ENCODE measurements at regions not wholly inside any gene's neighbourhood (a gene's known extent, or its start where the extent isn't known, plus 50 kb on each side); places are given as distances from the start of the nearest gene placed in this dataset.

- no peak for DNase-seq (ENCODE audit: low read depth in 4 of 4, low spot score in 2 of 4)
These were observed 534.8 kb downstream of the BMP2 start for GRCh38 chr20:7302250-7302649.

DNA sequence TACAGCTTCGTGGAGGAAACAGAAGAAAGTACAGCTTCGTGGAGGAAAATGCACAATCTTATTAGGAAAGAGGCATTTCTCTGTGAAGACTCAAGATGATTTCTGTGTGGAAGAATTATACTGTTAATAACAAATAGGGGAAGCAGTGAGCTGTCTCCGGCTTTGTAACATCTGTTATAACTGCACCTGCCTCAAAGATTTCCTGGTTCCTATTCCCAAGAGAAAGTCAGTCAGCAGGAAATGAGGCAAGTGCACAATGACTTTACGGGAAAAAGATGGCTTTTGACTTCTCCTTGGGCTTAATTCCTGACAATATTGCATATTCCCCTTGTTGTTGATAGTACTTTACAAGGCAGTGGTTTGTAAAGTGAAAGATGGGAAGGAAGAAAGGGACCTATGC lies 538.5 kb downstream of the BMP2 start:
- no peak for DNase-seq (ENCODE audit: low read depth in 4 of 4, low spot score in 2 of 4)

DNA sequence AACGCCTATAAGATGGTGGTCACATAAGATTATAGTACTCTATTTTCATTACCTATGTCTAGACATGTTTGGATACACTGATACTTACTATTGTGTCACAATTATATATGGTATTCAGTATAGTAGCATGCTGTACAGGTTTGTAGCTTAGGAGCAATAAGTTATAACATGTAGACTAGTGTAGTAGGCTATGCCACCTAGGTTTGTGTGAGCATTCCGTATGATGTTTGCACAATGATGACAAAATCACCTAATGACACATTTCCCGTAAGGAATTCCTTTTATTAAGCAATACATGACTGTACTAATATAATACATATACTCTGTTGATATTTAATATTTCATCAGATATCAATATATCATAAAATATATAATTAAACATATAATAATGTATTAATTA lies 540.7 kb downstream of the BMP2 start:
- no peak for DNase-seq (ENCODE audit: low read depth in 4 of 4, low spot score in 2 of 4)

GRCh38 chr20:7313047-7313446 lies 545.6 kb downstream of the BMP2 start:
- DNase-seq (ENCODE audit: low read depth in 4 of 4, low spot score in 2 of 4), result no peak

- no peak for DNase-seq (ENCODE audit: low read depth in 4 of 4, low spot score in 2 of 4)
These were observed 556.5 kb downstream of the BMP2 start for GRCh38 chr20:7323957-7324356.

DNA sequence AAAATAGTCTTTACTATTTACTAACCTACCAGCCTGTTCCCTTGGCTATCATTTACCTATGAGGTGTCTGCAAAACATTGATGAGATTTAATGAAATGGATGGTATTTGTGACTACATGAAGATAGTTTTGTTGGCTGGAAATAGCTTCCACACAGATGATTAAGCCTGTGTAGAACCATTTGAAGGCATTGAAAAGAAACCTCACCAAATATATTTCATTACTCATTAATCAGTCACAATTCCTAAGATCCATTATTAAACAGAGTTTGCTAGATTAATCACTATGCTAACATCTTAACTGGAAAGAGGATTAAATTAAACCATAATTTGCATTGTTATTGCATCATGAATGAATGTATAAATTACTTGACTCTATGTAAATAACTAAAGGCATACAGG lies 560.3 kb downstream of the BMP2 start:
- no peak for DNase-seq (ENCODE audit: low read depth in 4 of 4, low spot score in 2 of 4)

- DNase-seq (ENCODE audit: low read depth in 4 of 4, low spot score in 2 of 4), result no peak
These were observed 563.4 kb downstream of the BMP2 start for GRCh38 chr20:7330850-7331249.

- no peak for DNase-seq (ENCODE audit: low read depth in 4 of 4, low spot score in 2 of 4)
These were observed 564.7 kb downstream of the BMP2 start for GRCh38 chr20:7332169-7332568.

DNA sequence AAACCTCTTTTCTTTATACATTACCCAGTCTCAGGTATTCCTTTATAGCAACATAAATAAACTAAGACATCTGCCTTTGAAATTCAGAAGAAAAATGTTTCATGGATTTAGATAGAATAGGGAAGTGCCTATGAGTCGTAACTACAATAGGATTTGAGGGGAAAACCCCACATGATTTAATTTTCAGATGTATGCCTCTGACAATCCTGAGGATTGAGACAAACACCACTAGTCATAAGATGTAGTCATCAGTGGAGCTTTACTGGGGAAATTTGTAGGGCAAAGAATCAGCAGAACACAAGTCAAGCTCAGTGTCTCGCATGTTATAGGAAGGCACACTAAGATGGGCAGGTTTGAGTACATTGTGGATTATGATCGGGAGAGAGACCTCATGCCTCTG lies 566.4 kb downstream of the BMP2 start:
- no peak for DNase-seq (ENCODE audit: low read depth in 4 of 4, low spot score in 2 of 4)

- no peak for DNase-seq (ENCODE audit: low read depth in 4 of 4, low spot score in 2 of 4)
These were observed 578.5 kb downstream of the BMP2 start for GRCh38 chr20:7346026-7346425.

GRCh38 chr20:7346562-7346961 lies 579.1 kb downstream of the BMP2 start:
- no peak for DNase-seq (ENCODE audit: low read depth in 4 of 4, low spot score in 2 of 4)

DNA sequence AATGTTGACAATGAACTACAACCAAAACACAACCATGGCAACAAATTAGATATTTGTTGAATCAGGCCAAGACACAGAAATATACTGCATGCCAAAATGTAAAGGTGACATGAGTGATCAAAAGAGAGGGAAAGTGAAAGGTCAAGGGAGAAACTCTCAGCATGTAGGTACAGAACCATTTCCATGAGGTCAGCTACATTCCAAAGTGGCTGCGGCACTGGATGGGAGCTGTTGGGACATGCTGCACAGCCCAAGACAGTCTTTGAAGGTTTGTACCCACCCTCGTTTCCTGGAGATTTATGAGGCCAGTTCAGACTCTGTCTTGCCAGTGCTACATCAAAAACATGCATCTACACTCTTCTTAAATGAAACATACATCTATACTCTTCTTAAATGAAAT lies 579.9 kb downstream of the BMP2 start:
- no peak for DNase-seq (ENCODE audit: low read depth in 4 of 4, low spot score in 2 of 4)

- no peak for DNase-seq (ENCODE audit: low read depth in 4 of 4, low spot score in 2 of 4)
These were observed 580.8 kb downstream of the BMP2 start for GRCh38 chr20:7348253-7348652.

GRCh38 chr20:7352165-7352564 lies 584.7 kb downstream of the BMP2 start:
- no peak for DNase-seq (ENCODE audit: low read depth in 4 of 4, low spot score in 2 of 4)

GRCh38 chr20:7355051-7355450 lies 585.2 kb downstream of the HAO1 start:
- DNase-seq (ENCODE audit: low read depth in 4 of 4, low spot score in 2 of 4), result no peak

- DNase-seq (ENCODE audit: low read depth in 4 of 4, low spot score in 2 of 4), result no peak
These were observed 581.6 kb downstream of the HAO1 start for GRCh38 chr20:7358670-7359069.

- no peak for DNase-seq (ENCODE audit: low read depth in 4 of 4, low spot score in 2 of 4)
These were observed 580.5 kb downstream of the HAO1 start for GRCh38 chr20:7359739-7360138.

GRCh38 chr20:7361321-7361720 lies 578.9 kb downstream of the HAO1 start:
- DNase-seq (ENCODE audit: low read depth in 4 of 4, low spot score in 2 of 4), result no peak

DNA sequence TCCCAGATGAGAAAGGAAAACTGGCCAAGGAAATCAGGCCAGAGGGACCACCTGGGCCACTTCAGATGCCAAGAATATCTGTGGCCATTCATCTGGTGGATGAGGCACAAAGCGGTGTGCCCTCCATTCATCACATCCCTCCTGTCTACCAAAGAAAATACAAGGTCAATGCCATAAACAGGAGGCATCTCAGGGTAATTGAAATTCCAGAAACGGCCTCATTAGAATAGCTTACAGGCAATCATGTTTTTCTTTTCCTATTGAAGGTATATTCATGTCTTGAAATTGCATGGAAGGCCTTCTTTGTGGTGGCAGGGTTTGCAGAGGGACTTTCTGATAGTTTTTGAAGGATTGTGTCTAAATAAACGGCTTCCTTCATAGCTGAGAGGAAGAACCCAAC lies 578.3 kb downstream of the HAO1 start:
- DNase-seq (ENCODE audit: low read depth in 4 of 4, low spot score in 2 of 4), result no peak

GRCh38 chr20:7362601-7363000 lies 577.7 kb downstream of the HAO1 start:
- DNase-seq (ENCODE audit: low read depth in 4 of 4, low spot score in 2 of 4), result no peak

DNA sequence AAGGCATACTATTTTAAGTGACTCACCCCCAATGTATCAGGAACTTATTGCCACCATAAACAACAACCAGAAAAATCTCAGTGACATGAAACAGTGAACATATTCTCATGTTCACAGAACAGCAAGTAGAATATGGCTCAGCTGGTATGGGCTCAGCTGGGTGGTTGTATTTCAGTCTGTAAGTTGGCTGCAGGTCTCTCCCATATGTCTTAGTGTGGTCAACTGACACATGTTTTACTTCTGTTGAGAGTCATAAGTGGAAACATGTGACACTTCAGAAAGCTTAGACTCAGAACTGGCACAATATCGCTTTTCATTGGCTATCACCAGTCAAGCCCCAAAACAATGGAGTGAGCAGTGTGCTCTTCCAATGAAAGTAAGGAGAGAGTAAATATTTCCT lies 574.1 kb downstream of the HAO1 start:
- DNase-seq (ENCODE audit: low read depth in 4 of 4, low spot score in 2 of 4), result no peak

DNA sequence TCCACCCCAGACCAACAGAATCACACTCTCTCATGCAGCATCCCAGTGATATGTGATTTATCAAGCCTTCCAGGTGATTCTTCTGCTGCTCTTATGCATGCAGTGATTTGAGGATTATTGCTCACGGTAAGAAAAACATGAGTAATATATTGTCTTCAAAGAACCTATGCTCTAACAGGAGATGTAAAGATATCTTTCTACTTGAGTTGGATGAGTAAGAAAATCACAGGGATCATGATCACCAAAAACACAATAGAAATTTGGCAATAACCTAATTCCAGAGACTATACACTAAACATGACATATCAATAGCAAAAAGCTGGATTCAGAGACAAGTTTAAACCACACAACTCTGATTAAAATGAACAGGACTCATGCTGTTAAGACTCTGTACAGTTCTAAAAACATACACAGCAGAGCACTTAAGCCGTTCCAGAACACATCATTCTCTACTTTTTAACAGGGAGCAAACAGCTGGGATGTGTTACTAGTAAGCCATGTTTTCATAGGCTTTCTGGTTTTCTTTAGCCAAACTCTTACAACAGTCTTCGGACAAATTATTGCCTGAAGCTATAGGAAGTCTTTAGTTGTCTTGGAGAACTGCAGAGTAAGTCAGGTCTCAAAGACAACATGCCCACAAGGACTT lies 568.6 kb downstream of the HAO1 start:
- peak in 3 of 4 donors; percentile 23 to 47 (median 37) for DNase-seq (ENCODE audit: low read depth in 4 of 4, low spot score in 2 of 4)

DNA sequence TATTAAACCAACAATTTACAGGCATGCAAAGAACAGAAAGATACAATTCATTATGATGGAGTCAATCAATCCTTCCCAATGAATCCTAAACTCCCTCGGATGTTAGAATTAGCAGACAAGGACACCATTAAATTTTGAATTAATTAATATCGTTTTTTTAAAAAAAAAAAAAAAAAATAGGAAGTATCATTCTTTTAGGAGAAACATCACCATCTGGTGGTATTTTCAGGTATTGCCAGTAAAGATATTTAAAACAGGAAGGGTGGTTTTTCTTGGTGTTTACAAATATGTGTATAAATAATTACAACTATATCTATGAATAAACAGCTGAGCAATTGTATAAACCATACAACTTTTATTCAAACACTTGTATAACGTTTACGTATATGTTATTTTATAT lies 564.4 kb downstream of the HAO1 start:
- DNase-seq (ENCODE audit: low read depth in 4 of 4, low spot score in 2 of 4), result no peak

Data from left renal cortex interstitium (tissue), 4 donors.